K562 (cell line): ENCODE measurements at regions not wholly inside any gene's neighbourhood (a gene's known extent, or its start where the extent isn't known, plus 50 kb on each side); places are given as distances from the start of the nearest gene placed in this dataset.

Experiments
- E4F1 ChIP-seq: fragments of 250-450 bp; sonication (Bioruptor Pico); IDR thresholded peaks from 2 replicates; pipeline ENCODE4 v1.5.0; 2021; ENCODE audit warnings: mild to moderate bottlenecking, borderline replicate concordance
- MEF2A ChIP-seq: IDR thresholded peaks from 2 replicates; pipeline ENCODE4 v1.6.1; 2011; ENCODE audit warnings: low read depth, mild to moderate bottlenecking, low read length, moderate library complexity; ENCODE audit not compliant: control insufficient read depth
- MGA ChIP-seq: fragments of 450-650 bp; IDR thresholded peaks from 2 replicates; pipeline ENCODE4 v1.6.1; 2016; ENCODE audit warnings: mild to moderate bottlenecking, moderate library complexity
- PATZ1 ChIP-seq: fragments of 250-450 bp; sonication (Bioruptor Pico); IDR thresholded peaks from 2 replicates; pipeline ENCODE4 v1.5.0; 2020; ENCODE audit warnings: mild to moderate bottlenecking, borderline replicate concordance
- POLR2H ChIP-seq: IDR thresholded peaks from 2 replicates; pipeline ENCODE4 v1.6.1; 2016; ENCODE audit warnings: missing genetic modification characterization, low read depth, mild to moderate bottlenecking, control low read depth, missing compliant biosample characterization, moderate library complexity
- POLR3G ChIP-seq: IDR thresholded peaks from 2 replicates; pipeline ENCODE4 v1.6.1; 2011; ENCODE audit not compliant: insufficient read length, insufficient replicate concordance; ENCODE audit errors: extremely low read depth
- SMAD4 ChIP-seq: fragments of 250-450 bp; sonication (Bioruptor Pico); conservative IDR thresholded peaks from 2 replicates; pipeline ENCODE4 v1.8.0; 2021; ENCODE audit warnings: inconsistent platforms, mild to moderate bottlenecking, moderate library complexity
- TRIM24 ChIP-seq, 2 experiments: fragments of 450-650 bp; IDR thresholded peaks; 2 replicates each; pipeline ENCODE4 v1.6.1; 2016
- ZNF274 ChIP-seq: IDR thresholded peaks from 2 replicates; pipeline ENCODE4 v1.6.1; 2011; ENCODE audit warnings: low read depth, mild to moderate bottlenecking, low read length, moderate library complexity, borderline replicate concordance
- TF ChIP-seq, protein P1 (sequence below): sonication (generic); formaldehyde crosslinking; IDR thresholded peaks from 2 replicates; pipeline ENCODE4 v1.8.0; 2022; ENCODE audit warnings: mild to moderate bottlenecking, low read depth, missing genetic modification reagents

- TF ChIP-seq MEF2A (no peak), MGA (no peak; the same call in 1 of the 2 replicates), PATZ1 (CRISPR knock-in tag) (no peak), POLR2H (tag) (no peak), ZNF274 (no peak), POLR3G (no peak), TRIM24 (IDR thresholded peaks at IDR 0.05) (peak in 1 of 2 experiments; percentile 67; a peak in 3 of 4 replicates), SMAD4 (no peak), E4F1 (no peak)
- TF ChIP-seq, protein P1, sequence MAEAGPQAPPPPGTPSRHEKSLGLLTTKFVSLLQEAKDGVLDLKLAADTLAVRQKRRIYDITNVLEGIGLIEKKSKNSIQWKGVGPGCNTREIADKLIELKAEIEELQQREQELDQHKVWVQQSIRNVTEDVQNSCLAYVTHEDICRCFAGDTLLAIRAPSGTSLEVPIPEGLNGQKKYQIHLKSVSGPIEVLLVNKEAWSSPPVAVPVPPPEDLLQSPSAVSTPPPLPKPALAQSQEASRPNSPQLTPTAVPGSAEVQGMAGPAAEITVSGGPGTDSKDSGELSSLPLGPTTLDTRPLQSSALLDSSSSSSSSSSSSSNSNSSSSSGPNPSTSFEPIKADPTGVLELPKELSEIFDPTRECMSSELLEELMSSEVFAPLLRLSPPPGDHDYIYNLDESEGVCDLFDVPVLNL (CRISPR knock-in tag), result no peak
Measured at GRCh38 chr2:144580521-144581161, 60.7 kb upstream of the ZEB2 start (continued).
